Lung microvascular endothelial cell (primary cell): ENCODE measurements at regions not wholly inside any gene's neighbourhood (a gene's known extent, or its start where the extent isn't known, plus 50 kb on each side); places are given as distances from the start of the nearest gene placed in this dataset.
A peak's percentile ranks its signal among the peaks of the same experiment; 100 is the strongest.
"Not testable (repeated sequence)": the region's sequence is repeated elsewhere in the genome, so short reads cannot be mapped to it uniquely, and the experiment has no call there.

Experiments
- DNase-seq, 2 donors: peaks; one replicate each; pipeline versions ENCODE4 v3.0.0 to v3.0.0-alpha.2; 2010; ENCODE audit warnings: low read depth in 2 of 2

DNA sequence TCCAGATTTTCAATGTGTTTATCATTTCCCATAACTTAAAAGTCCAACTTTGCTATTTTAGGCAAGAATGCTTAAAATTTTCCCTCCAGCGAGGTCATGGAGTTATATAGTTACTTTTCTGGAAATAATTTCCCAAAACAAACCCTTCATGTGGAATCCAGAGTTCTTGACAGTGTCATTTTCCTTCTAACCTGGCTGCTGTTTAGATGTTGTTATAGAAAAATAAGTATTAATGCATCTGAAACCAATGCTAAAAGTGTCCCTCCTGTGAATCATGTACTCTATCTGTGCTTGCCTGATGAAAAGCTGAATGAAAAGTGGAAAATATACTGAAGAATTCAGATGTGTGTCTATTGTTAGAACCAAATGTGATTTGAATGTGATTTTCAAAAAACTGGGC is 245.3 kb upstream of the HSF2 start:
- DNase-seq: no peak

DNA sequence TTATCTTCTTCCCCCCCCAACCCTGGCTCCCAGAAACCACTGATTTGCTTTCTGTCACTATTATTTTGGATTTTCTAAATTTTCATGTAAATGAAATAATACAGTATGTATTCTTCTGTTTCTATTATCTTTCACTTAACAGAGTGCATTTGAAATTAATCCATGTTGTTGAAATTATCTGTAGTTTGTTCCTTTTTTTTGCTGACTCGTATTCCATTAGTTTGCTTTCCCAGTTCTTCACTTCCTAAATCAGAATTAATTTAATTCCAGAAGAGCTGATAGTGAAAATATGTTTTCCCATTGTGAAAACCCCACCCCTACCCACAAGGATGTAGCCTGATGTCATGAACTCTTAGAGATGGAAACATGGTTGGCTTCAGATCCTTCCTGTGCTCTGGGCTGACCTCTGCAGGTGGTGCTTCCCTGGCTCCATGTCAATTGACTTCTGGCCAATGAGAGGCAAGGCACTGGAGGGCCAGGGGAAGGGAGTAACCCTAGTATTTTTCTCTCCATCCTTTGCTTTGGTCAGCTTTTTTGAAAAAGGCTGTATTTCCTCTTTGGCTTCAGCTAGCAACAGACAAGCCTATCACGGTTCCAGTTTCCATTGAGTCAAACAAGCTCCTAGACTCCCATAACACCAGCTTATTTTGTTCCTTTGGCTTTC is 244.4 kb upstream of the HSF2 start:
- peak in 1 of 2 donors; percentile 87 for DNase-seq

DNA sequence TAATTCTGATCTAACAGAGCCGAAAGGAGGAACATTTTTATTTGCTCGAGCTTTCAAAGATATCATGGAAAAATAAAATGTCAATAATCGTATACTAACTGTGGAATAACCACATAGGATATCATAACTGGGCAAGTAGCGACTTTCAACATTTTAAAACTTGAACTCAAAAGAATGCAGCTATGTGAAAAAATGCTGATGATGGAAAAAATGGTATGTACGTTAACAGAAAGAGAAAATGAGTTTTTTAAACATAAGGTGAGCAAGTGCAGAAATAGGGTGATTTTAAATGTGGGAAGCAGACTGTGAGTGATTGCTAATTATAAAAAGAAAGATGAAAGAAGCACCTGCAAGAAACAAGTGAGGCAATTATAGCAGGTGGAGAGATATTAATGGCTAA is 238.3 kb upstream of the HSF2 start:
- no peak for DNase-seq

DNA sequence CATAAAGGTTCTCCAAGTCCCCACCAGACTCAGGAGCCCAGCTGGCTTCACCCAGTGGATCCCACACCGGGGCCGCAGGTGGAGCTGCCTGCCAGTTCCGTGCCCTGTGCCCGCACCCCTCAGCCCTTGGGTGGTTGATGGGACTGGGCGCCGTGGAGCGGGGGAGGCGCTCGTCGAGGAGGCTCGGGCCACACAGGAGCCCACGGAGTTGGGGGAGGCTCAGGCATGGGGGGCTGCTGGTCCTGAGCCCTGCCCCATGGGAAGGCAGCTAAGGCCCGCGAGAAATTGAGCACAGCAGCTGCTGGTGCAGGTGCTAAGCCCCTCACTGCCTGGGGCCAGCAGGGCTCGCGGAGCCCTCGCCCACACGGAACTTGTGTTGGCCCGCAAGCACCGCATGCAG is 234.4 kb upstream of the HSF2 start:
- no peak for DNase-seq

DNA sequence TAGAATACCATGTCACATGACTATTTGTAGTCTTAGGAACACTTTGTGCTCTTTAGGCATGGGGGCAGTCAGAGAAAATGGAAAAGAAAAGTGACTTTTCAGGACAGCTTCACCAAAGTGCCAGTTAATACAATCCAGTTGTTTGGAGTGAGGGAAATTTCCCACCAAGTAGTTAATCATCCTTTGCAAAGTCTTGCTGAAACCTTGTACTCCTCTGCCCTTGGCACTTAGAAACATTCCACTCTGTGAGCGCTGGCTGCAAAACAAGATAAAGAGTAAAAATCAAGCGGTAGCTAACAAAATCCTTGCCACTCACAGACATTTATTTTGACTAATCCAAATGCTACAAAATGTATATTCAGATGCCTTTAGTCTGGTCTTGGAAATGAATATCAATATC is 229.2 kb upstream of the HSF2 start:
- DNase-seq: no peak

DNA sequence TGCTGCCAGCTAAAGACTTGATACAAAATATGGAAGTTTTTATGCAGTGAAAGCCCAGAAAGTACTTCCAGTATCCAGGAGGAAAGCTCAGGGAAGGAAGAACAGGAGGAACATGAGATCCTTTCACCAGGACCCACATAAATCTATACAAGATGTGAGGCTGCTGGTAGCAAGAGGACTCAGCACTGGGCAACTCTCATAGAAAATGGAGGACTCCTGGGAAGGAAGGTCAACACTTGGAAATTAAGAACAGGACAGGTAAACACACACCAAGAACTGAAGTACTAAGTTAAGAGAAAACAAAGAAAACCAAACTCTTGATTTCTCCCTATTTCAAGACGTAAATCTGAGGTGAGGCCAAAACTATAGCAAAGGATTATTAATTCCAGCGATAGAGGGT is 220.5 kb upstream of the HSF2 start:
- no peak for DNase-seq

DNA sequence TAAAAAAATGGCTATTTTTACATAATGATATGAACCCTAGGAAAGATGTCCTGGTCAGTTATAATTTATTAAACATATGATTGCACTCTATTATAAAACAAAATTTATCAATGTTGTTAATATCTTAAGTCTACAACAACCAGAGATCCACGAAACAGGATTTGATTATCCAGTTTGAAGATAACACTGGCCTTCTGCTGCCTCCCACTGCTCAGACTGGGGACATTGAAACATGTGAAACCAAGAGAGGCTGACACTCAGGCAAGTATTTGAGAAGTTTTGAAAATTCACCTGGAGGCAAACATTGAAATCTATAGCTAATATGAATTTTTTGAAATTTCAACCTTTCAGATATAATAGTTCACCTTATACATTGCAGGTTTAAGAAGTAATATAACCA is 219.3 kb upstream of the HSF2 start:
- peak in 1 of 2 donors; percentile 41 for DNase-seq

DNA sequence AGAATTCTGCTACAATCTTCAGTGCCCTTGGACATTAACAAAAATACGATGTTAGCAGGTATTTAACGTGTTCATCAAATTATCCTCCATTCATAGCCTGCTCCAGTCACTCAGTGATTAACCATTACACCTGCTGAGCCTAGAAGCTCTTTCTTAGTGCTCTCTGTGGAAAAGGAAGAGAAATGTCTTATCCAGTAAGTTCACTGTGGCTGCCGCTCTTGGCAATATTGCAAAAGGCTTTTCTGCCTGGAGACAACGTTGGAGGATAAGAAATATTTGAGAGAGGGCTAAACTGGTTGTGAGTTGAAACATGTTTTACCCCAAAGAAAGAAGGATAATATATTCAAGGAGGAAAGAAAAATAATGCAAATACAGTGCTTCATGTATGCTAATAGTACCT is 217.4 kb upstream of the HSF2 start:
- DNase-seq: no peak

DNA sequence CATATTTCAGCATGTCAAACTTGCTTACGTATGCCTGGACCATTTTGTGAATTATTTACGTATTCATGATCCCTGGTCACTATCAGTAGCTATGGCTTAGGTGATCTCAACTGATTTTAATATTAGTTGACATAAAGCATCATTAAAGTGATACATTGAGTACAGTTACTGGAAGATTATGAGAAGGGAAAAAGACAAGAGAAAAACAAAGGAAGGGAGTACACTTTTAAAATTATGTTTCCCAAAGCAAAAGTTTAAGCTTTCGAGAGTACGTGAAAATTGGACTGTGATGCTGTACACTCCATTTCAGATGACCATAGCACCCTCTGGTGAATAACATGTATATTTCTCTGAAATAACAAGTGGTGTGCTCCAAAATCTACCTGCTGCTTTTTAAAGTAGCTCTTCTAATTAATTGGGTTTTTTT is 215.0 kb upstream of the HSF2 start:
- peak; percentile 3 to 62 for DNase-seq

DNA sequence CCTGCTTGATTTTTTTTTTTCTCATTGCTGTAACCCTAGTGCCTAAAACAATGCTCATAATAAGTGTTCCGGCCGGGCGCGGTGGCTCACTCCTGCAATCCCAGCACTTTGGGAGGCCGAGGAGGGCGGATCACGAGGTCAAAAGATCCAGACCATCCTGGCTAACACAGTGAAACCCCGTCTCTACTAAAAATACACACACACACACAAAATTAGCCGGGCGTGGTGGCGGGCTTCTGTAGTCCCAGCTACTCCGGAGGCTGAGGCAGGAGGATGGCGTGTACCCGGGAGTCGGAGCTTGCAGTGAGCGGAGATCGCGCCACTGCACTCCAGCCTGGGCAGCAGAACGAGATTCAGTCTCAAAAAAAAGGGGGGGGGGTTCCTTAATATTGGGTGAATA is 214.0 kb upstream of the HSF2 start:
- DNase-seq: not testable (repeated sequence)

DNA sequence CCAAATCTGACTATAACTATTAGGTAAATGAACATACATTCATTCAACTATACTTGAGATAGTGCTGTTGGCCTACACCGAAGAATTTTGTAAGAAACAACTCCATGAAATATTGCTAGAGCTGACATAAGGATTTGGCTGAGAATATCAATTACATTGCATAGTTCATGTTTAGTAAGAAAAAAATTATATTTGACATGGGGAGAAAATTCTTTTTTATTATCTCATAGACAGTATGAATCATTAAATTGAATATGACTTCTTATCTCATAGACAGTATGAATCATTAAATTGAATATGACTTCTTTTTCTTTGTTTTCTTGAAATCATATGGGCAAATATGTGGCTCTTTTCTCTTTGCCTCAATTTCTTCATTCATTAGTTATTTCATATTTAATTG is 212.3 kb upstream of the HSF2 start:
- DNase-seq: no peak

DNA sequence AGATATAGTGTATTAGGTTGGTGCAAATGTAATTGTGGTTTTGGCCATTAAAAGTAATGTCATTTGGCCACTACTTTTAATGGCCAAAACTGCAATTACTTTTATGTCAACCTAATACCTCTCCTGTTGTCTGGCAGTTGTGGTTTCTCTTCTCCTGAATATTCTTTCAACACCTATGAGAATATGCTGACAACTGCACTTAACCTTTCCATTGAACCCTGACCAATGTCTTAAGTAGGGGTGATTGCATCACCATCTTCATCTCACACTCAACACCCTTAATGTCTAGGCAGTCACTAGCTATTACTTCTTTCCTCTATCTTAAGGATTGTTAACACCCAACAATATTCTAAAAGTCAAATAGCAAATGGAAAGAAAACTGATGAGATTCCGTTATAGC is 200.5 kb upstream of the HSF2 start:
- DNase-seq: no peak

DNA sequence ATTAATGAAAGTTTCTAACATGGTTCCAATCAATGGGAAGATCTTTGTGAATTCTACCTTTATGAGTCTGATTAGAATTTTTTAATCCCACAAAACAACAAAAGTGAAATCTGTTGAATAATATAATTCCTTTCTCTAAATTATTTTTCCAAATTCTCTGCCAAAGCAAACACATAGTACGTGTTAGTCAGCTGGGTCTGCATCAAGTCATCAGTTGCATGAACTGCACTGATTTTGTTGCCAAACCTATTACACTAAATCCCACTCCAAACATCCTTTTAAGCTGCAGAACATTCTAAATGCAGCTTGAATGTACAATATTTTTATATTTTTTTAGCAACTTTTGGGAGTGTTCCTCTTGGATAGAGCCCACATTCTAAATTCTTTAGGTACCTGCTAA is 199.0 kb upstream of the HSF2 start:
- peak in 1 of 2 donors; percentile 61 for DNase-seq

DNA sequence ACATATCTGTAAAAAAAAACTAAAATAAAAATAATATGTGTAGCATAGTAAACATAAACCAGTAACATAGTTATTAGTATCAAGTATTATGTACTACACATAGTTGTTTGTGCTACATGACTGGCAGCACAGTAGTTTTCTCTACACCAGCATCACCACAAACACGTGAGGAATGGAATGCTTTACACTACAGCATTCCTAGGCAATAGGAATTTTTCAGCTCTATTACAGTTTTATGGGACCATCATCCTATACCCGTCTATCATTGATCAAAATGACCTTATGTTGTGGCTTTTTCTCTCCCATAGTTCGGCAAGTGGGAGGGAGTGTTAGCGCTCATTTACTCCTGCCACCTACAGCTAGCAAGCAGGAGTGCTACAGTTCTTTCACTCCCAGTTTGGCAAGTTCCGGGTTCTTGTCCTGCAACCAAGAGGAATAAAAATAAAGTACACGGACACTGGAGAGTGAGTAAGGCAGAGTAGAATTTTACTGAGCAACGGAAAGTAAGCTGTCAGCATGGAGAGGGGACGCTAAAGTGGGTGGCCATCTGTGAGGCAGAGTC is 196.8 kb upstream of the HSF2 start:
- no peak for DNase-seq

DNA sequence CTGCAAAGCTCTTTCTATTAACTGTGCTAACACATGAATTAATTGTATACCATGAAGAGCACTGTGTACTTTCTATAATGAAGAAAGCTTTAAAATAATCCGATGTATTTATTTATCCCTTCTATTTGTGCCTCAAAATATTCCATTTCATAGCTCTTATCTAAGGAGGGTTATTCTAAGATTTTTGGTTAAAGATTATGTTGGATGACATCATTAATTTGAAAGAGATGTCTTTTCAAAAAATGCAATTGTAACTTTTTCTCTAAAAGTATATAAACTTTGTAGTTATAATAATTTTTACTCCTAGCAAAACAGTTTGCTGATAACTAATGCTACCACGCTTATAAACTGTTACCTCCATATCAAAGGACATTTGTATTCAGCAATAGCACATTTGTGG is 192.4 kb upstream of the HSF2 start:
- DNase-seq: no peak

DNA sequence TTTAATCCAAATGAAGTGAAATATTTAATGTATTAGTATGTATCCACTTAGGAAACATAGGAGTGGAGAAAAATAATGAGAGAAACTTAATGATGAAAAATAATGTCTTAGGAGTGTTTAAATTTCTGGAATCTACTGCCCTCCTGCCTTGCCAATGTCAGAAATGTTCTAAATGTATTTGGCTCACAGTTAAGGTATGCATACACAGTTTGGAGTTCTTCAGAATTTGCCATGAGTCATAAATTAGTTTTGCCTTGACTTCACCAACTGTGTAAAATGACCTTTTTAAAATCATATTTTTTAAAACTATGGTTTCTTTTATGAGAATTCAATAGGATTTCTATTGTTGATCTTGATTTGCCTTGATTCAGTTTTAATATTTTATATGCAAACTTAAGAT is 191.7 kb upstream of the HSF2 start:
- DNase-seq: no peak

DNA sequence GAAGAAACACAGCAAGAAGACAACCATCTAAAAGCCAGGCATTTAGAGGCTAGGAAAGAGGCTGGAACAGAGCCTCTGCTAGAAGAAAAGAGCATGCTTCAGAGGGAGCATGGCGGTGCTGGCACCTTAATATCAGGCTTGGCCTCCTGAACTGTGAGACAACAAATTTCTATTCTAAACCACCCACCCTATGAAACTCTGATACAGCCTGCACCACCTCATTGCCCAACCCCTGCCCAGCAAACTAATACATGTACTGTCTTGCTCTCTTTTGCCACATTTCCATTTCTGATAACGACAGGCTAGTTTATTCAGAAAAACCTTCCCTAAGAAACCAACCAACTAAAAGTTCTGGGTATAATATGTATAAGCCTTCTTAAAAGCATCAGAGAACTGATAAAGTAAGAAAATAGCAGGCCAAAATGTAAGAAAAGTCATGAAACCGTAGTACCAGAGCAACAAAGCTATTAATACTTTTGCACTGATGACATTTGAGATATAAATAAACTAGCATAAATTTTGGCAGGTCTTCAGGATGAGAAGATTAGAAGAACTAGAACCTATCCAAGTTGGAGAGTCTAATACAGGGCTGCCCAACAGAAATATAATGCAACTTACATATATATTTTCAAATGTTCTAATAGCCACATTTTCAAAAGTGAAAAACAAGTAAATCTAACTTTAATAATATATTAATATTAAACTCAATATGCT is 184.7 kb upstream of the HSF2 start:
- DNase-seq: no peak

DNA sequence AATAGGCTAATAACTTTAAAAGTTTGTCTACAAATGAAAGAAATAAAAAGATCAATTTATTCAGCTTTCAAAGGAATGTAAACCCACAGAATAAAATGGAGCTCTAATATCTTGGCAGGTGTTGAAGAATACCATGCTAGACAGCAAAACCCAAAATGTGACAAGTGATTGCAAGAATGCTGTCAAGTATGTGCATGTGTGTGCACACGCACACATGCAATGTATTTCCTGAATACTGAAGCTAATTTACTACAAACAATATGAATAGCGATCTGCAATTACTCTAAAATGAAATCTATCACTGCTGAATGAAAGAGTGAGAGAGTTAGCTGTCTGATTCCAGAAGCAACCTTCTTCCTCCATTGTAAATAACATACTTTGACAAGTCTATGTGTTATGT is 179.2 kb upstream of the HSF2 start:
- no peak for DNase-seq

DNA sequence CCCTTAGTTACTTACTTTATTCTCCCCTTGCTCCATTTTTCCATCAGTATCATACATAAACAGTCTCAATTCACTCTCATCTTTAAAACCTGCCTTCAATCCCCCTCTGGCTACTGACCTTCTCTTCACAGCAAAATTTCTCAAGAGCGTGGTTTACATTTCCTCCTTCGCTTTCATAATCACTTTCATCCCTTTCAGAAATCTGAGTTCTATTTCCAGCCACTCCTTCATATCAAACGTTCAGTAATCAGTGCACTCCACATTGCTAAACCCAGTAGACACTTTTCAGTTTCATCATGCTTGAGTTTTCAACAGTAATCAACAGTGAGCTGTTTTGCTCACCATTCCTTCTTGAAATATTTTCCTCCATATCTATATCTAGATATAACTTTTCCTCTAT is 176.7 kb upstream of the HSF2 start:
- no peak for DNase-seq

DNA sequence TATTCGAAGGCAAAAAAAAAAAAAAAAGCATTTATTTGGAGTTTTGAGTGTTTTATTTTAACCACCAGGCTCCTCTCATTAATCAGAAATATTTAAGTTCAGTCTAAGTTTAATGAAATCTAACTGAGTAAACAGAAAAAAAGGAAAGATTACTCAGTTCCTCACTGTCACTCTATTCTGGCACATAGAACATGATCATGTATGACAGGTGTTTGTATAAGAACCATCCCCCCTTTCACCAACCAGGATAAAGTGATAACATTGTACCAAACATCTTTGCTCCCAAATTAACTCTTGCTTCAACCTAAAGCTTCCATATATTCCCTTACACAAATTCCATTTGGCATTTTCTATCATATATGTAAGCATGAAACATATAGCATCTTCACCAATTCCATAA is 176.2 kb upstream of the HSF2 start:
- no peak for DNase-seq

DNA sequence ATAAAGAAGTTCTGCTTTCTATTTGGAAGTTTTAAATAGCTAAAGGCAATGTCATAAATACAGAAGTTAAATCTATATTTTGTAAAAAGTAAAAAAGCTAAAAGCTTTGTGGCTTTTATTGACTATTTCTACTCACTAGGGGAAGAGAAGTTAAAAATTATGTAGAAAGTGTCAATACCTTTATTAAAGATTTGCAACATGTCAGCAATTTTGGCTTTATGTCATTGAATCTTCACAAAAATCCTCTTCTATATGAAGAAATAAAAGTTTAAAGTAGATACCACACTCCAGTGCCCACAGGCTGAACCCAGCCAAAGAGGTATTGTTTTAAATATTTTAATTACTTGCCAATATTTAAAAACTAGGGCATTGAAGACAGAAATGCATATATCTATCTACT is 160.6 kb upstream of the HSF2 start:
- DNase-seq: no peak

DNA sequence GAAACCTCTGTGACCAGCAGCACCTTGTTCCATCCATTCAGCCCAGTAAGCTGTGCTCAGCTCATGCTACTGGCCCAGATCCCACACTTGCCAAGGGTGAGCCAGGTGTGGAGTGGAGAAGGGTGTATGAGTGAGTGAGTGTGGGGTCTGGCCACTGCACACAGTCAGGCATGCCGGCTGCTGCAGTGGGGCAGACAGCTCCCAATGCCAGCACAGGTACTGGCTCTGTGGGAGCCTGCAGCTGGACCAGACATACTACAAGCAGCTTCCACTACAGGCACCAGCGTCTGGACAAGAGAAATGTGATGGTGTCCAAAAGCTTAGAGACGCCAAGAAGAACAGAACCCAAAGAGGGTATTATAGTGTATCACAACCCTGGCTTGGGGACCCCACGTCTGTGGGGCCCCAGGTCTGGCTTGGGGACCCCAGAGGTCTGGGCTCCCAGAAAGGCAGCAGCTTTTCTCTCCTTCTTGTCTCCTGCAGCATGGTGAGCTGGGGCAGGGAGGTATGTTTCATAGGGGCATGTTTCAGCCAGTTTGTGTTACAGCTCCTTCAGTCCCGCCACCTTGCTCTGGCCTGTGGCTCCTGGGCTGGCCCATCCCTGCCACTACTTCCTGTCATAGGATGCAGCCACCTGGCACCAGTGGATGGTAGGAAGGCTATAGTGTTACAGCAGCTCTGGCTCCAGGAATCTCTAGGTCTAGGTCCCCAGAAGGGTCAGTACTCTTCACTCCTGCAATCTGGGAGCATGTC is 152.4 kb upstream of the HSF2 start:
- no peak for DNase-seq
